GM23338 (cell line): ENCODE measurements at regions not wholly inside any gene's neighbourhood (a gene's known extent, or its start where the extent isn't known, plus 50 kb on each side); places are given as distances from the start of the nearest gene placed in this dataset.

Source experiments
- ATAC-seq: fragments of 200-7000 bp; cut with Tn5 transposase; 3 replicates; pipeline ENCODE4 v1.9.1; 2020
- DNase-seq: peaks from one replicate; pipeline ENCODE4 v3.0.0-alpha.2; 2015; ENCODE audit warnings: low spot score
- H2AFZ ChIP-seq: fragments of 200-600 bp; sonication (generic); 2 replicates; pipeline ENCODE4 v1.8.0; 2016; ENCODE audit warnings: antibody characterized with exemption, mild to moderate bottlenecking, moderate library complexity
- H3F3A ChIP-seq: fragments of 200-600 bp; sonication (generic); replicated peaks from 2 replicates; pipeline ENCODE4 v1.8.0; 2017; ENCODE audit warnings: antibody characterized with exemption, mixed run types, low read depth
- H3K27ac ChIP-seq: fragments of 200-600 bp; sonication (generic); 2 replicates; pipeline ENCODE4 v1.6.1; 2016; ENCODE audit warnings: low read depth
- H3K27me3 ChIP-seq: fragments of 200-600 bp; sonication (generic); 2 replicates; pipeline ENCODE4 v1.8.0; 2016; ENCODE audit warnings: mild to moderate bottlenecking, mixed run types, moderate library complexity; ENCODE audit not compliant: insufficient read depth
- H3K36me3 ChIP-seq: fragments of 200-600 bp; sonication (generic); 2 replicates; pipeline ENCODE4 v1.8.0; 2016; ENCODE audit warnings: mild to moderate bottlenecking; ENCODE audit not compliant: insufficient read depth
- H3K4me1 ChIP-seq: fragments of 200-600 bp; sonication (generic); 2 replicates; pipeline ENCODE4 v1.8.0; 2016; ENCODE audit warnings: mild to moderate bottlenecking, moderate library complexity; ENCODE audit not compliant: insufficient read depth
- H3K4me2 ChIP-seq: fragments of 200-600 bp; sonication (generic); 2 replicates; pipeline ENCODE4 v1.7.1; 2017; ENCODE audit warnings: mixed run types
- H3K4me3 ChIP-seq: fragments of 200-600 bp; sonication (generic); 2 replicates; pipeline ENCODE4 v1.6.1; 2016; ENCODE audit warnings: mixed run types
- H3K79me2 ChIP-seq: fragments of 200-600 bp; sonication (generic); replicated peaks from 2 replicates; pipeline ENCODE4 v1.8.0; 2017; ENCODE audit warnings: mild to moderate bottlenecking; ENCODE audit not compliant: insufficient read depth
- H3K9me2 ChIP-seq: fragments of 200-600 bp; sonication (generic); 2 replicates; pipeline ENCODE4 v1.8.0; 2017; ENCODE audit not compliant: insufficient read depth
- H4K20me1 ChIP-seq: fragments of 200-600 bp; sonication (generic); replicated peaks from 2 replicates; pipeline ENCODE4 v1.8.0; 2017; ENCODE audit warnings: mild to moderate bottlenecking; ENCODE audit not compliant: insufficient read depth
- H3K27ac Mint-ChIP-seq: 2 replicates; pipeline ENCODE4 v1.8.0; 2020; ENCODE audit warnings: inconsistent platforms, mild to moderate bottlenecking, moderate library complexity, mixed read lengths
- H3K27me3 Mint-ChIP-seq: 3 replicates; pipeline ENCODE4 v1.8.0; 2022; ENCODE audit warnings: low read depth, mild to moderate bottlenecking, moderate library complexity, mixed read lengths, inconsistent platforms; ENCODE audit not compliant: insufficient read depth, poor library complexity
- H3K36me3 Mint-ChIP-seq: 3 replicates; pipeline ENCODE4 v1.8.0; 2021; ENCODE audit warnings: low read depth, mild to moderate bottlenecking, inconsistent platforms, moderate library complexity, mixed read lengths
- H3K4me1 Mint-ChIP-seq: 3 replicates; pipeline ENCODE4 v1.8.0; 2020; ENCODE audit warnings: mild to moderate bottlenecking, inconsistent platforms, mixed read lengths
- H3K4me3 Mint-ChIP-seq: 3 replicates; pipeline ENCODE4 v1.8.0; 2021; ENCODE audit warnings: moderate library complexity, mild to moderate bottlenecking, inconsistent platforms, mixed read lengths
- H3K9me3 Mint-ChIP-seq: 3 replicates; pipeline ENCODE4 v1.8.0; 2020; ENCODE audit warnings: moderate library complexity, mild to moderate bottlenecking, inconsistent platforms, mixed read lengths
- CTCF ChIP-seq, 2 experiments: fragments of 200-600 bp in 1 of 2; sonication (generic) in 1 of 2; conservative IDR thresholded peaks; 2 replicates each; pipeline versions ENCODE4 v1.5.1 to v1.6.1; 2016 to 2017; ENCODE audit warnings: antibody characterized with exemption in 2 of 2, low read depth in 2 of 2, mild to moderate bottlenecking in 2 of 2, moderate library complexity in 1 of 2
- EZH2 ChIP-seq: fragments of 200-600 bp; sonication (generic); IDR thresholded peaks from one replicate; pipeline ENCODE4 v1.8.0; 2017; ENCODE audit warnings: antibody characterized with exemption, mild to moderate bottlenecking, low read depth; ENCODE audit not compliant: unreplicated experiment
- JUNB ChIP-seq: IDR thresholded peaks from one replicate; pipeline ENCODE4 v1.6.1; 2016; ENCODE audit warnings: antibody characterized with exemption; ENCODE audit not compliant: unreplicated experiment
- STAT1 ChIP-seq: IDR thresholded peaks from one replicate; pipeline ENCODE4 v1.6.1; 2016; ENCODE audit warnings: antibody characterized with exemption; ENCODE audit not compliant: unreplicated experiment
- ZNF331 ChIP-seq: fragments of 250-450 bp; sonication (Bioruptor Pico); IDR thresholded peaks from 2 replicates; pipeline ENCODE4 v1.5.0; 2020; ENCODE audit warnings: low read depth, mild to moderate bottlenecking, moderate library complexity
- TF ChIP-seq, protein P1 (sequence below): IDR thresholded peaks from 2 replicates; pipeline ENCODE4 v1.6.1; 2016; ENCODE audit warnings: antibody characterized with exemption
- TF ChIP-seq, protein P2 (sequence below): fragments of 250-450 bp; sonication (Bioruptor Pico); IDR thresholded peaks from 2 replicates; pipeline ENCODE4 v1.5.0; 2020; ENCODE audit warnings: mild to moderate bottlenecking, moderate library complexity

GRCh38 chr15:97893967-97894366 lies 66.5 kb upstream of the ARRDC4 start:
- H3K27me3 Mint-ChIP-seq, result peaks cover 1% of the 10 kb centered on the region
- Histone ChIP-seq H3F3A (no peaks in the 10 kb centered on the region), H3K36me3 (no peaks in the 10 kb centered on the region), H3K4me3 (no peak overlapping the region), H3K4me1 (no peaks in the 10 kb centered on the region; the same call in 1 of the 2 replicates), H2AFZ (no peak overlapping the region), H3K4me2 (no peak overlapping the region), H3K27ac (no peak overlapping the region), H3K9me2 (no peaks in the 10 kb centered on the region), H4K20me1 (no peaks in the 10 kb centered on the region), H3K27me3 (no peaks in the 10 kb centered on the region), H3K79me2 (no peaks in the 10 kb centered on the region)
- no peaks in the 10 kb centered on the region for H3K9me3 Mint-ChIP-seq
- TF ChIP-seq, protein P1, sequence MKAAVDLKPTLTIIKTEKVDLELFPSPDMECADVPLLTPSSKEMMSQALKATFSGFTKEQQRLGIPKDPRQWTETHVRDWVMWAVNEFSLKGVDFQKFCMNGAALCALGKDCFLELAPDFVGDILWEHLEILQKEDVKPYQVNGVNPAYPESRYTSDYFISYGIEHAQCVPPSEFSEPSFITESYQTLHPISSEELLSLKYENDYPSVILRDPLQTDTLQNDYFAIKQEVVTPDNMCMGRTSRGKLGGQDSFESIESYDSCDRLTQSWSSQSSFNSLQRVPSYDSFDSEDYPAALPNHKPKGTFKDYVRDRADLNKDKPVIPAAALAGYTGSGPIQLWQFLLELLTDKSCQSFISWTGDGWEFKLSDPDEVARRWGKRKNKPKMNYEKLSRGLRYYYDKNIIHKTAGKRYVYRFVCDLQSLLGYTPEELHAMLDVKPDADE, result no peak
- TF ChIP-seq ZNF331 (CRISPR knock-in tag) (no peak), JUNB (no peak), CTCF (conservative IDR thresholded peaks at IDR 0.05; ENCODE audit: low read depth in 2 of 2) (no peak), EZH2 (no peak), STAT1 (no peak)
- TF ChIP-seq, protein P2, sequence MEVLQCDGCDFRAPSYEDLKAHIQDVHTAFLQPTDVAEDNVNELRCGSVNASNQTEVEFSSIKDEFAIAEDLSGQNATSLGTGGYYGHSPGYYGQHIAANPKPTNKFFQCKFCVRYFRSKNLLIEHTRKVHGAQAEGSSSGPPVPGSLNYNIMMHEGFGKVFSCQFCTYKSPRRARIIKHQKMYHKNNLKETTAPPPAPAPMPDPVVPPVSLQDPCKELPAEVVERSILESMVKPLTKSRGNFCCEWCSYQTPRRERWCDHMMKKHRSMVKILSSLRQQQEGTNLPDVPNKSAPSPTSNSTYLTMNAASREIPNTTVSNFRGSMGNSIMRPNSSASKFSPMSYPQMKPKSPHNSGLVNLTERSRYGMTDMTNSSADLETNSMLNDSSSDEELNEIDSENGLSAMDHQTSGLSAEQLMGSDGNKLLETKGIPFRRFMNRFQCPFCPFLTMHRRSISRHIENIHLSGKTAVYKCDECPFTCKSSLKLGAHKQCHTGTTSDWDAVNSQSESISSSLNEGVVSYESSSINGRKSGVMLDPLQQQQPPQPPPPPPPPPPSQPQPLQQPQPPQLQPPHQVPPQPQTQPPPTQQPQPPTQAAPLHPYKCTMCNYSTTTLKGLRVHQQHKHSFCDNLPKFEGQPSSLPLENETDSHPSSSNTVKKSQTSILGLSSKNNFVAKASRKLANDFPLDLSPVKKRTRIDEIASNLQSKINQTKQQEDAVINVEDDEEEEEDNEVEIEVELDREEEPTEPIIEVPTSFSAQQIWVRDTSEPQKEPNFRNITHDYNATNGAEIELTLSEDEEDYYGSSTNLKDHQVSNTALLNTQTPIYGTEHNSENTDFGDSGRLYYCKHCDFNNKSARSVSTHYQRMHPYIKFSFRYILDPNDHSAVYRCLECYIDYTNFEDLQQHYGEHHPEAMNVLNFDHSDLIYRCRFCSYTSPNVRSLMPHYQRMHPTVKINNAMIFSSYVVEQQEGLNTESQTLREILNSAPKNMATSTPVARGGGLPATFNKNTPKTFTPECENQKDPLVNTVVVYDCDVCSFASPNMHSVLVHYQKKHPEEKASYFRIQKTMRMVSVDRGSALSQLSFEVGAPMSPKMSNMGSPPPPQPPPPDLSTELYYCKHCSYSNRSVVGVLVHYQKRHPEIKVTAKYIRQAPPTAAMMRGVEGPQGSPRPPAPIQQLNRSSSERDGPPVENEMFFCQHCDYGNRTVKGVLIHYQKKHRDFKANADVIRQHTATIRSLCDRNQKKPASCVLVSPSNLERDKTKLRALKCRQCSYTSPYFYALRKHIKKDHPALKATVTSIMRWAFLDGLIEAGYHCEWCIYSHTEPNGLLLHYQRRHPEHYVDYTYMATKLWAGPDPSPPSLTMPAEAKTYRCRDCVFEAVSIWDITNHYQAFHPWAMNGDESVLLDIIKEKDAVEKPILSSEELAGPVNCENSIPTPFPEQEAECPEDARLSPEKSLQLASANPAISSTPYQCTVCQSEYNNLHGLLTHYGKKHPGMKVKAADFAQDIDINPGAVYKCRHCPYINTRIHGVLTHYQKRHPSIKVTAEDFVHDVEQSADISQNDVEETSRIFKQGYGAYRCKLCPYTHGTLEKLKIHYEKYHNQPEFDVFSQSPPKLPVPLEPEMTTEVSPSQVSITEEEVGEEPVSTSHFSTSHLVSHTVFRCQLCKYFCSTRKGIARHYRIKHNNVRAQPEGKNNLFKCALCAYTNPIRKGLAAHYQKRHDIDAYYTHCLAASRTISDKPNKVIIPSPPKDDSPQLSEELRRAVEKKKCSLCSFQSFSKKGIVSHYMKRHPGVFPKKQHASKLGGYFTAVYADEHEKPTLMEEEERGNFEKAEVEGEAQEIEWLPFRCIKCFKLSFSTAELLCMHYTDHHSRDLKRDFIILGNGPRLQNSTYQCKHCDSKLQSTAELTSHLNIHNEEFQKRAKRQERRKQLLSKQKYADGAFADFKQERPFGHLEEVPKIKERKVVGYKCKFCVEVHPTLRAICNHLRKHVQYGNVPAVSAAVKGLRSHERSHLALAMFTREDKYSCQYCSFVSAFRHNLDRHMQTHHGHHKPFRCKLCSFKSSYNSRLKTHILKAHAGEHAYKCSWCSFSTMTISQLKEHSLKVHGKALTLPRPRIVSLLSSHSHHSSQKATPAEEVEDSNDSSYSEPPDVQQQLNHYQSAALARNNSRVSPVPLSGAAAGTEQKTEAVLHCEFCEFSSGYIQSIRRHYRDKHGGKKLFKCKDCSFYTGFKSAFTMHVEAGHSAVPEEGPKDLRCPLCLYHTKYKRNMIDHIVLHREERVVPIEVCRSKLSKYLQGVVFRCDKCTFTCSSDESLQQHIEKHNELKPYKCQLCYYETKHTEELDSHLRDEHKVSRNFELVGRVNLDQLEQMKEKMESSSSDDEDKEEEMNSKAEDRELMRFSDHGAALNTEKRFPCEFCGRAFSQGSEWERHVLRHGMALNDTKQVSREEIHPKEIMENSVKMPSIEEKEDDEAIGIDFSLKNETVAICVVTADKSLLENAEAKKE (CRISPR knock-in tag), result no peak
- no peak for DNase-seq
- no peaks in the 10 kb centered on the region for H3K4me1 Mint-ChIP-seq
- H3K4me3 Mint-ChIP-seq, result no peak overlapping the region
- no peak overlapping the region for H3K27ac Mint-ChIP-seq
- no peak for ATAC-seq
- H3K36me3 Mint-ChIP-seq, result no peaks in the 10 kb centered on the region
